Neural crest cell (in vitro differentiated cells): ENCODE measurements at regions not wholly inside any gene's neighbourhood (a gene's known extent, or its start where the extent isn't known, plus 50 kb on each side); places are given as distances from the start of the nearest gene placed in this dataset.
"Not testable (repeated sequence)": the region's sequence is repeated elsewhere in the genome, so short reads cannot be mapped to it uniquely, and the experiment has no call there.

Experiments used
- DNase-seq: peaks from one replicate; pipeline ENCODE4 v3.0.0; 2021; ENCODE audit warnings: low read depth, mixed read lengths, low spot score
- H3K27ac Mint-ChIP-seq: one replicate; pipeline ENCODE4 v1.8.0; 2021; ENCODE audit warnings: mild to moderate bottlenecking, mixed read lengths; ENCODE audit not compliant: unreplicated experiment
- H3K27me3 Mint-ChIP-seq: 2 replicates; pipeline ENCODE4 v1.8.0; 2021; ENCODE audit warnings: low read depth, mild to moderate bottlenecking, mixed read lengths
- H3K36me3 Mint-ChIP-seq: 2 replicates; pipeline ENCODE4 v1.8.0; 2021; ENCODE audit warnings: low read depth, mild to moderate bottlenecking, mixed read lengths
- H3K4me1 Mint-ChIP-seq: 2 replicates; pipeline ENCODE4 v1.8.0; 2021; ENCODE audit warnings: mixed read lengths
- H3K4me3 Mint-ChIP-seq: one replicate; pipeline ENCODE4 v1.8.0; 2021; ENCODE audit warnings: mild to moderate bottlenecking, mixed read lengths
- H3K9me3 Mint-ChIP-seq: 2 replicates; pipeline ENCODE4 v1.8.0; 2021; ENCODE audit warnings: mixed read lengths
- CTCF ChIP-seq: fragments of 200-600 bp; sonication (generic); conservative IDR thresholded peaks from 2 replicates; pipeline ENCODE4 v1.5.0; 2021; ENCODE audit warnings: antibody characterized with exemption, mild to moderate bottlenecking

- Mint-ChIP-seq H3K4me3 (no peak overlapping the region), H3K27me3 (no peaks in the 10 kb centered on the region), H3K36me3 (no peaks in the 10 kb centered on the region), H3K9me3 (no peaks in the 10 kb centered on the region), H3K4me1 (peaks cover 32% of the 10 kb centered on the region), H3K27ac (no peak overlapping the region)
- TF ChIP-seq CTCF, result no peak
- DNase-seq, result no peak
Observed at GRCh38 chr2:231644426-231644825, 51.8 kb downstream of the TEX44 start.

GRCh38 chr2:231646476-231646875, 53.8 kb downstream of the TEX44 start:
- DNase-seq, result no peak
- Mint-ChIP-seq H3K9me3 (no peaks in the 10 kb centered on the region), H3K27me3 (no peaks in the 10 kb centered on the region), H3K4me3 (no peak overlapping the region), H3K36me3 (no peaks in the 10 kb centered on the region), H3K4me1 (peaks cover 22% of the 10 kb centered on the region), H3K27ac (peak overlapping the region; percentile 50)
- no peak for TF ChIP-seq CTCF

GRCh38 chr2:231648579-231649174, 56.0 kb downstream of the TEX44 start:
- DNase-seq, result peak; percentile 60
- Mint-ChIP-seq H3K4me1 (peaks cover 12% of the 10 kb centered on the region), H3K27ac (no peak overlapping the region), H3K4me3 (no peak overlapping the region), H3K27me3 (no peaks in the 10 kb centered on the region), H3K36me3 (no peaks in the 10 kb centered on the region), H3K9me3 (no peaks in the 10 kb centered on the region)
- peak; percentile 69 for TF ChIP-seq CTCF

- H3K4me3 Mint-ChIP-seq, H3K27me3 Mint-ChIP-seq, H3K27ac Mint-ChIP-seq, H3K4me1 Mint-ChIP-seq, DNase-seq, H3K9me3 Mint-ChIP-seq, H3K36me3 Mint-ChIP-seq: not testable (repeated sequence)
Observed at GRCh38 chr2:231651561-231651960, 56.8 kb upstream of the PTMA start.

- H3K27me3 Mint-ChIP-seq, result no peaks in the 10 kb centered on the region
- no peak for TF ChIP-seq CTCF
- H3K27ac Mint-ChIP-seq, result no peak overlapping the region
- H3K4me1 Mint-ChIP-seq, result no peaks in the 10 kb centered on the region
- peaks cover under 1% of the 10 kb centered on the region for H3K9me3 Mint-ChIP-seq
- no peak overlapping the region for H3K4me3 Mint-ChIP-seq
- H3K36me3 Mint-ChIP-seq, result no peaks in the 10 kb centered on the region
- no peak for DNase-seq
Observed at GRCh38 chr2:231655488-231655887, 52.8 kb upstream of the PTMA start.

GRCh38 chr2:231655894-231656293, 52.4 kb upstream of the PTMA start:
- H3K36me3 Mint-ChIP-seq, result no peaks in the 10 kb centered on the region
- no peak for TF ChIP-seq CTCF
- peaks cover 2% of the 10 kb centered on the region for H3K9me3 Mint-ChIP-seq
- no peaks in the 10 kb centered on the region for H3K27me3 Mint-ChIP-seq
- no peaks in the 10 kb centered on the region for H3K4me1 Mint-ChIP-seq
- H3K4me3 Mint-ChIP-seq, result no peak overlapping the region
- H3K27ac Mint-ChIP-seq, result no peak overlapping the region
- no peak for DNase-seq
